Spinal cord (tissue), 9 donors: ENCODE measurements at regions not wholly inside any gene's neighbourhood (a gene's known extent, or its start where the extent isn't known, plus 50 kb on each side); places are given as distances from the start of the nearest gene placed in this dataset.
"Not testable (repeated sequence)": the region's sequence is repeated elsewhere in the genome, so short reads cannot be mapped to it uniquely, and the experiment has no call there.

Source experiments
- DNase-seq, 6 donors: peaks; one replicate each; pipeline versions ENCODE4 v3.0.0 to v3.0.0-alpha.2; 2013 to 2015; ENCODE audit warnings: low spot score in 6 of 6, low read depth in 4 of 6
- H3K27ac ChIP-seq: one replicate; pipeline ENCODE4 v1.5.1; 2013; ENCODE audit warnings: low read depth, low read length, control low read depth
- H3K27me3 ChIP-seq: one replicate; pipeline ENCODE4 v1.6.1; 2013; ENCODE audit warnings: low read length; ENCODE audit not compliant: control insufficient read depth, insufficient read depth
- H3K36me3 ChIP-seq: one replicate; pipeline ENCODE4 v1.6.1; 2013; ENCODE audit warnings: low read length; ENCODE audit not compliant: control insufficient read depth, insufficient read depth
- H3K4me1 ChIP-seq: one replicate; pipeline ENCODE4 v1.6.1; 2013; ENCODE audit warnings: low read length; ENCODE audit not compliant: control insufficient read depth, insufficient read depth
- H3K4me3 ChIP-seq: one replicate; pipeline ENCODE4 v1.5.1; 2013; ENCODE audit warnings: low read depth, low read length, control low read depth
- H3K9me3 ChIP-seq: one replicate; pipeline ENCODE4 v1.6.1; 2013; ENCODE audit warnings: low read length; ENCODE audit not compliant: control insufficient read depth, insufficient read depth
- WGBS: methylation state at CpG from one replicate; pipeline ENCODE4 v1.1.5; 2013; ENCODE audit warnings: missing lambda C conversion rate; ENCODE audit not compliant: insufficient coverage; 5-methylcytosine and 5-hydroxymethylcytosine counted together
- donor health status: healthy.

GRCh38 chr13:50388481-50388880, 373.2 kb downstream of the KCNRG start:
- no CpG with 5 or more reads among the region's 3 CpGs for WGBS

GRCh38 chr13:50389726-50390125, 374.5 kb downstream of the KCNRG start:
- H3K4me3 ChIP-seq: no peak overlapping the region
- no peak overlapping the region for H3K27ac ChIP-seq
- 20% methylated on average over 1 of the region's 4 CpGs for WGBS
- H3K27me3 ChIP-seq: no peaks in the 10 kb centered on the region
- H3K36me3 ChIP-seq: no peaks in the 10 kb centered on the region
- H3K4me1 ChIP-seq: peaks cover 15% of the 10 kb centered on the region
- no peaks in the 10 kb centered on the region for H3K9me3 ChIP-seq
- peak in 2 of 6 donors; percentile 58 to 74 for DNase-seq

More at GRCh38 chr13:50388481-50388880, 373.2 kb downstream of the KCNRG start:
- H3K9me3 ChIP-seq: no peaks in the 10 kb centered on the region
- no peak for DNase-seq
- no peak overlapping the region for H3K27ac ChIP-seq
- H3K27me3 ChIP-seq: no peaks in the 10 kb centered on the region
- no peaks in the 10 kb centered on the region for H3K36me3 ChIP-seq
- H3K4me3 ChIP-seq: no peak overlapping the region
- peaks cover 12% of the 10 kb centered on the region for H3K4me1 ChIP-seq

DNA sequence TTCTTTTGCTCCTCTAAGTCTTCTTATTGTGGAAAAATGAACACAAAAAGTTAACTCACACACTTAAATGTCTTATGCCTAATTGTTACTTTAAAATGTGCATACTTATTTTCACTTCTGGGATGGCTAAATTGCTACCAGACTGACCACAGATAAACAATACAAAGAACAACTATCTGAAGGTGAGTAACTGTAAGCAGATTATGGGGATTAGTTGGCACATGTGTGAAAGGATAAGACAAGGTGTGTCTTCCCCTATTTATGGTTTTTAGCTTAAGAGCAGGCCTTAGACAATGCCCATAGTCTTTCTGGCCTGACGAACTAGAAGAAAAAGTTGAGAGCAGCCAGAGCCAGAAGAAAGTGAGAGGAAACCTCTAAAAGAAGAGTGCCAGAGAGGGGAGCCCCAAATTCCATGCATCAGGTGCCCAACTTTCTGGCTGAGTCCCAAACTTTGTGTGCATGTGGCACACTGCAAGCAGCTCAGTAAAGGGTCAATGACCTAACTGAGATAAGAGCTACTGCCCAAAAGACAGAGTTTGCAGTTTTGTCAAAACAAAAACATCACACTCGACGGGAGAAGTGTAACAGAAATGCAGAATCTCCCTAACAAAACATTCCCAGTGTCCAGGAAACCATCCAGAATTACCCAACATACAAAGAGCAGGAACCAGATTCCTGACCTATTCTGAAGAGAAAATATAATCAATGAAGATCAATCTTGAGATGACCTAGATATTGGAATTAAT, 375.4 kb downstream of the KCNRG start:
- no peaks in the 10 kb centered on the region for H3K36me3 ChIP-seq
- peaks cover 15% of the 10 kb centered on the region for H3K4me1 ChIP-seq
- no peaks in the 10 kb centered on the region for H3K9me3 ChIP-seq
- peak in 1 of 6 donors; percentile 30 for DNase-seq
- H3K4me3 ChIP-seq: no peak overlapping the region
- H3K27ac ChIP-seq: no peak overlapping the region
- no peaks in the 10 kb centered on the region for H3K27me3 ChIP-seq
- 86% methylated on average over 1 of the region's 3 CpGs for whole genome bisulfite sequencing

- peaks cover 3% of the 10 kb centered on the region for H3K4me1 ChIP-seq
- no peaks in the 10 kb centered on the region for H3K9me3 ChIP-seq
- no CpG with 5 or more reads among the region's 1 CpG for WGBS
- H3K4me3 ChIP-seq: no peak overlapping the region
- no peak for DNase-seq
- H3K27me3 ChIP-seq: no peaks in the 10 kb centered on the region
- H3K36me3 ChIP-seq: no peaks in the 10 kb centered on the region
- no peak overlapping the region for H3K27ac ChIP-seq
Measured at GRCh38 chr13:50392977-50393376, 377.7 kb downstream of the KCNRG start.

GRCh38 chr13:50393628-50394027, 378.4 kb downstream of the KCNRG start:
- H3K4me3 ChIP-seq: no peak overlapping the region
- H3K9me3 ChIP-seq: no peaks in the 10 kb centered on the region
- H3K36me3 ChIP-seq: no peaks in the 10 kb centered on the region
- peaks cover 3% of the 10 kb centered on the region for H3K4me1 ChIP-seq
- peak in 2 of 6 donors; percentile 29 to 63 for DNase-seq
- no peak overlapping the region for H3K27ac ChIP-seq
- WGBS: 17% methylated on average over 4 of the region's 6 CpGs
- no peaks in the 10 kb centered on the region for H3K27me3 ChIP-seq

DNA sequence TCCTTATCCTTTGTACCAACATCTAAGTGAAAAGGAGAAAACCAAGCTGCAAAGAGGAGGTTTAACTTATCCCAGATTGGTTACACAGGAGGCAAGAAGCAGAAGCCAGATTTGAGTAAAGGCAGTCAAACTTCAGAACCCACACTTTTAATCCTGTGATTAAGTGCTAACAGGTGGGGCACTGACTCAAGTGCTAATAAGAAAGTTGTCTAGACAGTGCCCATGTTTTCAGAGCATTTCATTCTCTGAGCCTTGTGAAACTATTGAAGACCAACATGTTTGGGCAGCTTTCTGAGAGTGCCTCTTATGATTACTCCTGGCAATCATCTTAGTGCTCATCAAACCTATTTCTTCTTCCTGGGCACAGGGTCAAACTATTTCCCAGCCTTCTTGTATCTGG, 380.8 kb downstream of the KCNRG start:
- no peaks in the 10 kb centered on the region for H3K9me3 ChIP-seq
- H3K4me1 ChIP-seq: peaks cover 8% of the 10 kb centered on the region
- no peaks in the 10 kb centered on the region for H3K36me3 ChIP-seq
- no peak overlapping the region for H3K27ac ChIP-seq
- no peak overlapping the region for H3K4me3 ChIP-seq
- no peak for DNase-seq
- no peaks in the 10 kb centered on the region for H3K27me3 ChIP-seq

- WGBS: 94% methylated on average over 25 of the region's 31 CpGs
- not testable (repeated sequence) for DNase-seq, H3K27me3 ChIP-seq, H3K36me3 ChIP-seq, H3K4me3 ChIP-seq, H3K4me1 ChIP-seq, H3K9me3 ChIP-seq, H3K27ac ChIP-seq
Measured at GRCh38 chr13:50396618-50397017, 381.4 kb downstream of the KCNRG start.

GRCh38 chr13:50400035-50400726, 384.9 kb downstream of the KCNRG start:
- Histone ChIP-seq H3K9me3 (no peaks in the 10 kb centered on the region), H3K36me3 (no peaks in the 10 kb centered on the region), H3K27ac (peak overlapping the region; percentile 87), H3K27me3 (no peaks in the 10 kb centered on the region), H3K4me3 (no peak overlapping the region), H3K4me1 (peaks cover 5% of the 10 kb centered on the region)
- peak; percentile 74 to 95 (median 82) for DNase-seq
- WGBS: 83% methylated on average over 1 of the region's 3 CpGs

GRCh38 chr13:50401049-50401505, 385.8 kb downstream of the KCNRG start:
- Histone ChIP-seq H3K4me3 (no peak overlapping the region), H3K27ac (peak overlapping the region; percentile 87), H3K4me1 (peaks cover 5% of the 10 kb centered on the region), H3K27me3 (no peaks in the 10 kb centered on the region), H3K9me3 (no peaks in the 10 kb centered on the region), H3K36me3 (no peaks in the 10 kb centered on the region)
- WGBS: 33% methylated on average over 1 of the region's 1 CpG
- DNase-seq: peak in 2 of 6 donors; percentile 54 to 72
